HG03025 (cell line): ENCODE measurements at regions not wholly inside any gene's neighbourhood (a gene's known extent, or its start where the extent isn't known, plus 50 kb on each side); places are given as distances from the start of the nearest gene placed in this dataset.
"Not testable (repeated sequence)": the region's sequence is repeated elsewhere in the genome, so short reads cannot be mapped to it uniquely, and the experiment has no call there.

Source experiments
- ATAC-seq: cut with Tn5 transposase; IDR thresholded peaks from one replicate; pipeline ENCODE4 v1.9.1; 2021; ENCODE audit warnings: mild to moderate bottlenecking, moderate library complexity; ENCODE audit not compliant: unreplicated experiment, low FRiP score

GRCh38 chr18:59980188-59980637 lies 80.4 kb downstream of the PMAIP1 start:
- no peak for ATAC-seq

- no peak for ATAC-seq
Measured at GRCh38 chr18:59971871-59972428, 72.2 kb downstream of the PMAIP1 start.

- peak; percentile 74 for ATAC-seq
Measured at GRCh38 chr18:59971144-59971543, 71.3 kb downstream of the PMAIP1 start.

- ATAC-seq = not testable (repeated sequence)
Measured at GRCh38 chr18:59969477-59970028, 69.8 kb downstream of the PMAIP1 start.

- no peak for ATAC-seq
Measured at GRCh38 chr18:59968583-59968982, 68.8 kb downstream of the PMAIP1 start.

- ATAC-seq = no peak
Measured at GRCh38 chr18:59967878-59968277, 68.1 kb downstream of the PMAIP1 start.

GRCh38 chr18:59966913-59967312 lies 67.1 kb downstream of the PMAIP1 start:
- no peak for ATAC-seq

- ATAC-seq = no peak
Measured at GRCh38 chr18:59963229-59963628, 63.4 kb downstream of the PMAIP1 start.

- peak; percentile 93 for ATAC-seq
Measured at GRCh38 chr18:59961070-59961469, 61.3 kb downstream of the PMAIP1 start.

GRCh38 chr18:59960272-59960671 lies 60.5 kb downstream of the PMAIP1 start:
- ATAC-seq = no peak

- no peak for ATAC-seq
Measured at GRCh38 chr18:59959606-59960005, 59.8 kb downstream of the PMAIP1 start.

- no peak for ATAC-seq
Measured at GRCh38 chr18:59959073-59959472, 59.3 kb downstream of the PMAIP1 start.

GRCh38 chr18:59957957-59958356 lies 58.2 kb downstream of the PMAIP1 start:
- peak; percentile 33 for ATAC-seq

GRCh38 chr18:59954755-59955156 lies 55.0 kb downstream of the PMAIP1 start:
- ATAC-seq = no peak

- ATAC-seq = no peak
Measured at GRCh38 chr18:59954241-59954640, 54.4 kb downstream of the PMAIP1 start.
